Fibroblast of pulmonary artery (primary cell): ENCODE measurements at regions not wholly inside any gene's neighbourhood (a gene's known extent, or its start where the extent isn't known, plus 50 kb on each side); places are given as distances from the start of the nearest gene placed in this dataset.

Experiments used
- DNase-seq: peaks from one replicate; pipeline ENCODE4 v3.0.0-alpha.2; 2010; ENCODE audit warnings: low read depth
- H3K4me3 ChIP-seq: replicated peaks from 2 replicates; pipeline ENCODE4 v1.5.1; 2011; ENCODE audit warnings: low read depth, mild to moderate bottlenecking, control low read depth, low read length, moderate library complexity
- CTCF ChIP-seq: IDR thresholded peaks from 2 replicates; pipeline ENCODE4 v1.5.1; 2011; ENCODE audit warnings: mild to moderate bottlenecking, control low read depth, low read length, inconsistent platforms; ENCODE audit errors: missing control alignments

- no peak for DNase-seq
- H3K4me3 ChIP-seq, result no peak overlapping the region
- no peak for TF ChIP-seq CTCF
These were observed 316.8 kb upstream of the TNRC6C start for GRCh38 chr17:77641718-77642117.

GRCh38 chr17:77644181-77645071 is 314.1 kb upstream of the TNRC6C start:
- no peak for TF ChIP-seq CTCF
- DNase-seq, result no peak
- no peak overlapping the region for H3K4me3 ChIP-seq

GRCh38 chr17:77645072-77646045 is 313.1 kb upstream of the TNRC6C start:
- DNase-seq, result peak; percentile 4
- TF ChIP-seq CTCF, result no peak
- H3K4me3 ChIP-seq, result no peak overlapping the region

GRCh38 chr17:77646046-77646430 is 312.5 kb upstream of the TNRC6C start:
- TF ChIP-seq CTCF, result no peak
- no peak overlapping the region for H3K4me3 ChIP-seq

GRCh38 chr17:77647531-77647930 is 311.0 kb upstream of the TNRC6C start:
- no peak for DNase-seq
- H3K4me3 ChIP-seq, result no peak overlapping the region
- TF ChIP-seq CTCF, result no peak

More at GRCh38 chr17:77646046-77646430, 312.5 kb upstream of the TNRC6C start:
- DNase-seq, result no peak

- no peak for TF ChIP-seq CTCF
- no peak overlapping the region for H3K4me3 ChIP-seq
- no peak for DNase-seq
These were observed 308.7 kb upstream of the TNRC6C start for GRCh38 chr17:77649717-77650211.
